ENCODE measurements at regions not wholly inside any gene's neighbourhood (a gene's known extent, or its start where the extent isn't known, plus 50 kb on each side); places are given as distances from the start of the nearest gene placed in this dataset.

DNA sequence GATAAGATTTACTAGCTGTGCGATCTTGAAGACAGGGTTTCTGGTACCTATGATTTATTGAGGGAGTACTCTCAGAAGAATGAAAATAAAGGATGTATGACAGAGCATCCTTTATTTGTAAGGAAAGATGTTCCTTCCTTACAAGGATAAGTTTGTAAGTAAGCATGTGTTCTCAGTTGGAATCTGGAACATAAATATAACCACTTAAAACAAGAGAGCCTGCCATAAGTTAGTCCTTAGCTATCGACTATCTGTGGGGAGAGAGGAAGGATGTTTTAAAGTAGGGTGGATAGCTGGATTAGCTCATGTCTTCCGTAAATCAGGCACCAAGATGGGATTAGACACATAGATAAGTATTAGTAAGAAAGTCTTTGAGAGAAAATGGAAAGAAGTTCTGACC is 192.6 kb upstream of the CARD18 start:
- TF ChIP-seq POLR2A (IDR thresholded peaks at IDR 0.05; ENCODE audit: low read depth, low read length) (no peak), POLR2AphosphoS5 (IDR thresholded peaks at IDR 0.05; ENCODE audit: low read depth, low read length) (no peak)
